ENCODE measurements at regions not wholly inside any gene's neighbourhood (a gene's known extent, or its start where the extent isn't known, plus 50 kb on each side); places are given as distances from the start of the nearest gene placed in this dataset.

DNA sequence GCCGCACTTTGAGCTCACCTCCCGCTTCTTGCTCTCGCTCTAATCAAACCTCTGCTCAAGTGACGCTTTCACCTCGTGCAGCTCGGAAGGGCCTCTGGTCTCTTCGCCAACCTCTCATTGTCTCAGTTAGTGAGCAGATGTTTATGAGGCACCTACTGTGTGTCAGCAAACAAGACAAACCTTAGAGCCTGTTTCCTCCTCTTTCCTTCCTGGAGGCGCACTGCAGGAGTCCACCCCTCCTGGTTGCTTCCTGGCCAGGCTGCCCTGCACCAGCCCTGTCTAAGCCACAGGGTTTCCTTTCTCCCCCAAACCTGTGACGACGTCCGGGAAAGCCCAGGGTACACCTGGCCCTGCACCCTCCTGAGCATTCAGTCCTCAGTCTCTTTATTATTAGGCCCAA is 84.2 kb downstream of the PHETA1 start:
- Histone ChIP-seq H3K4me3 (ENCODE audit: low read length) (no peak overlapping the region), H3F3A (ENCODE audit: insufficient read depth, low read length, poor library complexity, severe bottlenecking) (no peaks in the 10 kb centered on the region), H3K9me2 (ENCODE audit: insufficient read depth, low read length) (no peaks in the 10 kb centered on the region), H3K9ac (ENCODE audit: low read length) (no peak overlapping the region), H2AFZ (ENCODE audit: low read depth, low read length) (no peak overlapping the region), H3K79me2 (replicated peaks; ENCODE audit: insufficient read depth, low read length) (no peaks in the 10 kb centered on the region), H3K27me3 (ENCODE audit: insufficient read depth, low read depth, low read length) (no peaks in the 10 kb centered on the region), H4K20me1 (ENCODE audit: insufficient read depth) (no peaks in the 10 kb centered on the region), H3K9me3 (ENCODE audit: low read length) (peaks cover 2% of the 10 kb centered on the region), H3K36me3 (ENCODE audit: insufficient read depth, low read length) (no peaks in the 10 kb centered on the region), H3K4me2 (ENCODE audit: low read length) (no peak overlapping the region), H3K27ac (ENCODE audit: low read length) (no peak overlapping the region)
- TF ChIP-seq TAF1 (IDR thresholded peaks at IDR 0.05; ENCODE audit: low read depth) (no peak), SMC3 (conservative IDR thresholded peaks at IDR 0.05; ENCODE audit: poor library complexity) (no peak), EZH2 (IDR thresholded peaks at IDR 0.05; ENCODE audit: borderline replicate concordance, insufficient read depth, low read length, poor library complexity, severe bottlenecking) (no peak), MXI1 (conservative IDR thresholded peaks at IDR 0.05; ENCODE audit: poor library complexity, severe bottlenecking) (no peak)

DNA sequence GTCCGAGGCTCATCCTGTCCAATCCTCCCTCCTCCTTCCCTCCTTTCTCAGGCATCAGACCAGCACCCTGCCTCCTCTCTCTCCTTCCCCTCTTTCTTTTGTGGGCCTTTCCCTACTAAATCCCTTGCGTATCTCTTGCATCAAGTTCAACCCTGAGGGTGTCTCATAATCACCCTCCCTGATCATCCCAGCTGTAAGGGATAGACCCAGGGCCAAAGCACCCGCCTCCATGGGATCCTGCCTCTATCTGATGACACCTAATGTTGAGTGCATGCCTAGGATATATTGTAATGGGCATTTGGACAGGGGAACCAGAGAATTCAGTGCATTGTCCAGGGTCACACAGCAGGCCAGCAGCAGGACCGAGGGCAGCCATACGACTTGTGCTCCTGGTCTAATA is 84.9 kb downstream of the PHETA1 start:
- no peak overlapping the region for H3K4me2 ChIP-seq (ENCODE audit: low read length)
- H3K4me3 ChIP-seq (ENCODE audit: low read length) = no peak overlapping the region
- no peaks in the 10 kb centered on the region for H3K79me2 ChIP-seq (replicated peaks; ENCODE audit: insufficient read depth, low read length)
- no peaks in the 10 kb centered on the region for H3K36me3 ChIP-seq (ENCODE audit: insufficient read depth, low read length)
- H3K9me3 ChIP-seq (ENCODE audit: low read length) = peaks cover 2% of the 10 kb centered on the region
- no peaks in the 10 kb centered on the region for H3K9me2 ChIP-seq (ENCODE audit: insufficient read depth, low read length)
- TF ChIP-seq, protein P1, sequence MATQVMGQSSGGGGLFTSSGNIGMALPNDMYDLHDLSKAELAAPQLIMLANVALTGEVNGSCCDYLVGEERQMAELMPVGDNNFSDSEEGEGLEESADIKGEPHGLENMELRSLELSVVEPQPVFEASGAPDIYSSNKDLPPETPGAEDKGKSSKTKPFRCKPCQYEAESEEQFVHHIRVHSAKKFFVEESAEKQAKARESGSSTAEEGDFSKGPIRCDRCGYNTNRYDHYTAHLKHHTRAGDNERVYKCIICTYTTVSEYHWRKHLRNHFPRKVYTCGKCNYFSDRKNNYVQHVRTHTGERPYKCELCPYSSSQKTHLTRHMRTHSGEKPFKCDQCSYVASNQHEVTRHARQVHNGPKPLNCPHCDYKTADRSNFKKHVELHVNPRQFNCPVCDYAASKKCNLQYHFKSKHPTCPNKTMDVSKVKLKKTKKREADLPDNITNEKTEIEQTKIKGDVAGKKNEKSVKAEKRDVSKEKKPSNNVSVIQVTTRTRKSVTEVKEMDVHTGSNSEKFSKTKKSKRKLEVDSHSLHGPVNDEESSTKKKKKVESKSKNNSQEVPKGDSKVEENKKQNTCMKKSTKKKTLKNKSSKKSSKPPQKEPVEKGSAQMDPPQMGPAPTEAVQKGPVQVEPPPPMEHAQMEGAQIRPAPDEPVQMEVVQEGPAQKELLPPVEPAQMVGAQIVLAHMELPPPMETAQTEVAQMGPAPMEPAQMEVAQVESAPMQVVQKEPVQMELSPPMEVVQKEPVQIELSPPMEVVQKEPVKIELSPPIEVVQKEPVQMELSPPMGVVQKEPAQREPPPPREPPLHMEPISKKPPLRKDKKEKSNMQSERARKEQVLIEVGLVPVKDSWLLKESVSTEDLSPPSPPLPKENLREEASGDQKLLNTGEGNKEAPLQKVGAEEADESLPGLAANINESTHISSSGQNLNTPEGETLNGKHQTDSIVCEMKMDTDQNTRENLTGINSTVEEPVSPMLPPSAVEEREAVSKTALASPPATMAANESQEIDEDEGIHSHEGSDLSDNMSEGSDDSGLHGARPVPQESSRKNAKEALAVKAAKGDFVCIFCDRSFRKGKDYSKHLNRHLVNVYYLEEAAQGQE (IDR thresholded peaks at IDR 0.05; ENCODE audit: borderline replicate concordance) = no peak
- TF ChIP-seq TAF1 (IDR thresholded peaks at IDR 0.05; ENCODE audit: low read depth) = no peak
- TF ChIP-seq EP300 (conservative IDR thresholded peaks at IDR 0.05; ENCODE audit: poor library complexity, severe bottlenecking) = no peak
- TF ChIP-seq RAD21 (conservative IDR thresholded peaks at IDR 0.05) = no peak
- TF ChIP-seq POLR2AphosphoS5 (IDR thresholded peaks at IDR 0.05) = no peak
- TF ChIP-seq, protein P2, sequence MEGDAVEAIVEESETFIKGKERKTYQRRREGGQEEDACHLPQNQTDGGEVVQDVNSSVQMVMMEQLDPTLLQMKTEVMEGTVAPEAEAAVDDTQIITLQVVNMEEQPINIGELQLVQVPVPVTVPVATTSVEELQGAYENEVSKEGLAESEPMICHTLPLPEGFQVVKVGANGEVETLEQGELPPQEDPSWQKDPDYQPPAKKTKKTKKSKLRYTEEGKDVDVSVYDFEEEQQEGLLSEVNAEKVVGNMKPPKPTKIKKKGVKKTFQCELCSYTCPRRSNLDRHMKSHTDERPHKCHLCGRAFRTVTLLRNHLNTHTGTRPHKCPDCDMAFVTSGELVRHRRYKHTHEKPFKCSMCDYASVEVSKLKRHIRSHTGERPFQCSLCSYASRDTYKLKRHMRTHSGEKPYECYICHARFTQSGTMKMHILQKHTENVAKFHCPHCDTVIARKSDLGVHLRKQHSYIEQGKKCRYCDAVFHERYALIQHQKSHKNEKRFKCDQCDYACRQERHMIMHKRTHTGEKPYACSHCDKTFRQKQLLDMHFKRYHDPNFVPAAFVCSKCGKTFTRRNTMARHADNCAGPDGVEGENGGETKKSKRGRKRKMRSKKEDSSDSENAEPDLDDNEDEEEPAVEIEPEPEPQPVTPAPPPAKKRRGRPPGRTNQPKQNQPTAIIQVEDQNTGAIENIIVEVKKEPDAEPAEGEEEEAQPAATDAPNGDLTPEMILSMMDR (IDR thresholded peaks at IDR 0.05; ENCODE audit: poor library complexity, severe bottlenecking) = no peak
- no peak for TF ChIP-seq SMC3 (conservative IDR thresholded peaks at IDR 0.05; ENCODE audit: poor library complexity)
- no peak for TF ChIP-seq EZH2 (IDR thresholded peaks at IDR 0.05; ENCODE audit: borderline replicate concordance, insufficient read depth, low read length, poor library complexity, severe bottlenecking)
- no peak for TF ChIP-seq MXI1 (conservative IDR thresholded peaks at IDR 0.05; ENCODE audit: poor library complexity, severe bottlenecking)
- H3F3A ChIP-seq (ENCODE audit: insufficient read depth, low read length, poor library complexity, severe bottlenecking) = no peaks in the 10 kb centered on the region
- no peak overlapping the region for H3K27ac ChIP-seq (ENCODE audit: low read length)
- H3K9ac ChIP-seq (ENCODE audit: low read length) = no peak overlapping the region
- no peak overlapping the region for H2AFZ ChIP-seq (ENCODE audit: low read depth, low read length)
- H3K27me3 ChIP-seq (ENCODE audit: insufficient read depth, low read depth, low read length) = no peaks in the 10 kb centered on the region
- no peaks in the 10 kb centered on the region for H4K20me1 ChIP-seq (ENCODE audit: insufficient read depth)
